Activated CD4-positive, alpha-beta T cell treated with anti-CD3 and anti-CD28 coated beads, Interleukin-2, amount 10 ng/mL, durations not matched to agents 24 days and 14 days (primary cell): ENCODE measurements at regions not wholly inside any gene's neighbourhood (a gene's known extent, or its start where the extent isn't known, plus 50 kb on each side); places are given as distances from the start of the nearest gene placed in this dataset.

ENCODE experiments used
- DNase-seq: peaks from one replicate; pipeline ENCODE4 v3.0.0; 2022
- H3K27ac Mint-ChIP-seq: one replicate; pipeline ENCODE4 v1.8.0; 2022; ENCODE audit warnings: mild to moderate bottlenecking, mixed read lengths
- H3K27me3 Mint-ChIP-seq: one replicate; pipeline ENCODE4 v1.8.0; 2022; ENCODE audit warnings: mixed read lengths
- H3K36me3 Mint-ChIP-seq: one replicate; pipeline ENCODE4 v1.8.0; 2022; ENCODE audit warnings: low read depth, mild to moderate bottlenecking, mixed read lengths
- H3K4me1 Mint-ChIP-seq: one replicate; pipeline ENCODE4 v1.8.0; 2021; ENCODE audit warnings: mixed read lengths
- H3K4me3 Mint-ChIP-seq: one replicate; pipeline ENCODE4 v1.8.0; 2022; ENCODE audit warnings: mild to moderate bottlenecking, moderate library complexity, mixed read lengths
- H3K9me3 Mint-ChIP-seq: one replicate; pipeline ENCODE4 v1.8.0; 2021; ENCODE audit warnings: mixed read lengths
- intact Hi-C: fragments of 100-400 bp; cut with micrococcal nuclease; formaldehyde crosslinking; loops from one replicate; pipeline ENCODE4 v1.15.1; 2023

DNA sequence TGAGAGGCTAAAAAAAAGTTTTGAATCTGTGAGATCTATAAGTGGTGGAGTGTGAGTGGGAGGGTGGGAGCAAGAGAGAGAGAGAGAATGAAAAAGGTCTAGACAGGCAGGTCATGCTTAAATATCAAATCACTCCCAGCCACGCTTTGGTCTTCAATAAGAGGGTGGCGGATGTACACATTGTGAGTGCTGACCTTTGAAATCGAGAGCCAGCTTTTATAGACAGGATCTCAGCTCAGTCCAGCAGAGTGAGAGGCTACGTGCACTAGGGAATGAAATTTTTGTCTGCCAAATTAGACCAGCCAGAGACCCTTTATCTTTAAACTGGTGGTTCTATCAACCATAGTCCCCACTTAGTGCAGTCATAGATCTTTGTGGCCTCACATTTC is 342.3 kb upstream of the PROK2 start:
- Mint-ChIP-seq H3K9me3 (peaks cover 3% of the 10 kb centered on the region), H3K27ac (no peak overlapping the region), H3K4me1 (peaks cover 2% of the 10 kb centered on the region), H3K27me3 (no peaks in the 10 kb centered on the region), H3K36me3 (no peaks in the 10 kb centered on the region), H3K4me3 (no peak overlapping the region)
- intact Hi-C loops, result no loop called here
- DNase-seq, result no peak

DNA sequence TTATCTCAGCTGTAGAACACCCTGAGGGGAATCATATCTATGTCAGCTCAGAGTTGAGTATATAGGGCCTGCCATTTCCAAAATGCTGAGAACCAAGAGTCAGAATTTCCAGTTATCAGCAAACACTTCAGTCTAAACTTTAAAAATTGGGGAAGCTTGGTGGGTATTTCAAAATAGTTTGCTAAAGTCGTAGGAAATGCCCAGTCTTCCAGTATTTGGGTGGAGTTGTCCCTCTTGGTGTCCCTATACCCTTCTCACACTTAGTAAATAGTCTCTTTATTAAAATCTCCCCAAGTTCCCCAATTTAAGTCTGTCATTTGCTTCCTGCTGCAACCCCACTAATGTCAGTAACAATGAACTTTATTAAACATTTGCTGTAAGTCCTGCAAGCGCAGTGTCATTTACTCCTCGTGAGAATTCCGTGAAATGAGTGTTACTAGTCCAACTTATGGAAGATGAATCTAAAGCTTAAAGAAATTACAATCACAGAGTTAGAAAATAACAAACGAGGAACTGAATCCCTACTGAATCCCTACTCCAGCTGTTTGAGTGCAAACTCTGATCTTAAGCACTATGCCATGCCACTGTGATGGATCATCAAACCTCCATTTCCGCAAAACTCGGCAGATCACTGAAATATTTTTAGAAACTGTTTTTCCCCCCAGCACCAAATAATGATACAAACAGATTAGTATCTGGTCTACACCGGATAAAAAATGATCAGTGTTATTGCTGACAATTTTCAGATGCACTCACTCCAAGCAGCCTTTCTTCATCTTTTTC is 341.7 kb upstream of the PROK2 start:
- Mint-ChIP-seq H3K9me3 (peaks cover 3% of the 10 kb centered on the region), H3K27me3 (no peaks in the 10 kb centered on the region), H3K27ac (no peak overlapping the region), H3K4me3 (no peak overlapping the region), H3K36me3 (no peaks in the 10 kb centered on the region), H3K4me1 (peaks cover 2% of the 10 kb centered on the region)
- intact Hi-C loops, result no loop called here
- no peak for DNase-seq

DNA sequence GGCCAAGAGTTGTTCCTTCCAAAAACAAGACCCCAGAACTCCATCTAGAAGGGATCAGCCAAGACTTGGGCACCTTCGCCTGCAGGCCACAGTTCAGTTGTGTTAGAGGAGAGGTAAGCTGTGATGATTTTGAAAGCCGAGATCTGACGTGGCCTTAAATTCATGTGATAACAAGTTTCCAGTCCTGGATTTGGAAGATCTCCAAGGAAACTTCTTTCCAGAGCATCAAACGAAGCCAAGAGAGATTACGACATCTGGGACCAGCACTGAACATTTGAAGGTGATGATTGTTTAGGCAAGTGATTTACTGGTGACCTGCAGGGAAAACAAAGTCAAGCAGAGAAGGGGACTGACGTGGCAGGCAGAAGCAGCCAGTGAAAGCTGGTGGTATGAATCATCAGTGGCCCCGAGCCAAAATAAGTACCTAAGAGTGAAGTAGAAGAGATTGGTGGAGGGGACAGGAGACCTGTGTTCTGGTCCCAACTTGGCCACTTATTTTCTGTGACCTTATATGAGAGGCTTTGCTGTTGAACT is 339.0 kb upstream of the PROK2 start:
- Mint-ChIP-seq H3K36me3 (no peaks in the 10 kb centered on the region), H3K27ac (no peak overlapping the region), H3K27me3 (no peaks in the 10 kb centered on the region), H3K4me3 (no peak overlapping the region), H3K4me1 (peaks cover 2% of the 10 kb centered on the region), H3K9me3 (peaks cover 3% of the 10 kb centered on the region)
- no peak for DNase-seq
- intact Hi-C loops, result no loop called here

DNA sequence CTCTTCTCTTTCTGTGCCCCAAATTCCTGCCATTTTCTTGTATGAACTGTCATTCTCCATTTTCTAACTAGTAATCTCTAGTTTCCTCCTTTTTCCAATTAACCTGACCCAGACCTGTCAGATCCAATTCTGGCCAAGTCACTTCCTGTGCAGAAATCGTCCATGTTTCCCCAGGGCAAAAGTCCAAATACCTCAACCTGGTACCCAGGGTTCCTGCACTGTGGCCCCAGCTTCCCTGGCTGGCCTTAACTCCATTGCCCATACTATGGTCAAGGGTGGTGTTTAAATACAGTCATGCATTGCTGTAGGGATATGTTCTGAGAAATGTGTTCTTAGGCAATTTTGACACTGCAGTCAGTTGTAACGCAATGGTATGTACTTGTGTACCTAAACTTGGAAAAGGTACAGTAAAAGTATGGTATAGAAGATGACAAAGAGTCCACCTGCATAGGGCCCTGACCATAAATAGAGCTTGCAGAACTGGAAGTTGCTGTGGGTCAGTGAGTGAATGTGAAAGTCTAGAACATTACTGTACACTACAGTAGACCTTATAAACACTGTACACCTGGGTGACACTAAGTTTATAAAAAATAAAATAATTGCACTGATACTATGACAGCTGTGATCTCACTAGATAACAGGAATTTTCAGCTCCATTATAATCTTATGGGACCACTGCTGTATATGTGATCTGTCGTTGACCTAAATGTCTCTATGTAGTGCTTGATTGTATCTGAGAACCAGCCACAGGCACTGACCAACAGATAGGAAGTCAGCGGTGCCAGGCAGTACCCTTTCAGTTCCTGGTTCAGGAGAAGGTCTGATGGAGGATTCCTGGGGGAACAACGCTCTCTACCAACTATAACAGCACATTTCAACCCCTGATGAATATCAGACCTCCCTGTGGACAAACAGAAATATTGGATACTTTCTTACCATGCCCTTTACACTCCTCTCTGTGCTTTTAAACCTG is 336.1 kb upstream of the PROK2 start:
- no peak overlapping the region for H3K4me3 Mint-ChIP-seq
- intact Hi-C loops, result no loop called here
- no peak overlapping the region for H3K27ac Mint-ChIP-seq
- no peak for DNase-seq
- no peaks in the 10 kb centered on the region for H3K9me3 Mint-ChIP-seq
- no peaks in the 10 kb centered on the region for H3K36me3 Mint-ChIP-seq
- H3K4me1 Mint-ChIP-seq, result no peaks in the 10 kb centered on the region
- H3K27me3 Mint-ChIP-seq, result no peaks in the 10 kb centered on the region

DNA sequence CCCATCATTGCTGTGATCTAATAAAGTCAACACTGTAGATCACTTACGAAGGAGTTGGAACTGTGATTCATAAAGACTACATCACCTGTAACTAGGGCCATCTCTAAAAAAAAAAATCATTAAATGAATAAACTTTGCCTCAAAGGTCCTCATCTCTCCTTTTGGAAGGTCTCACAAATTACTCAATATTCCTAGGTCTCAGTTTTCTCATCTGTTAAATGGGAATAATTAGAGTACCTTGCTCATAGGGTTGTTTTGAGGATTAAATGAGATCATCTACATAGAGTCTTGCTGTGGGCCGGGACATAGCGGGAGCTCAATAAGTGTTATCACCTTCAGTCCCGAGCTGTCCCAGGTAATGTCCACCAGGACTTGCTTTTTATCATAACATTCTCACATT is 335.1 kb upstream of the PROK2 start:
- DNase-seq, result no peak
- intact Hi-C loops, result no loop called here
- Mint-ChIP-seq H3K27ac (no peak overlapping the region), H3K4me3 (no peak overlapping the region), H3K4me1 (no peaks in the 10 kb centered on the region), H3K27me3 (no peaks in the 10 kb centered on the region), H3K36me3 (no peaks in the 10 kb centered on the region), H3K9me3 (no peaks in the 10 kb centered on the region)

DNA sequence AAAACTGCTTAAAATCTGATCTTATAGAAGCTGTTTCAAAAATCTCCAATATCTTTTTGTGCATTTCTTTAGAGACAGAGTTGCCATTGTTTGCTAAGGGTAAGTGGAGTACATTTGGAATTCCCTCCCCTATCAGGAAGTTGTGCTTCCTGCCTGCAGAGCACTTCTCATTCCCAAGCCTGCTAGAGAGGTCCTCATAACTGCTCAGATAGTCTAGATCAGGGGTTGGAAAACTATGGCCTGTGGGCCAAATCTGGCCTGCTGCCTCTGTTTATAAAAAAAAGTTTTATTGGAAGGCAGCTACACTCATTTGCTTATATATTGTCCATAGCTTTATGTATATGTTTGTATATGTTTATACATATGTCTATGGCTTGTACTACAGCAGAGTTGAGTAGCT is 333.7 kb upstream of the PROK2 start:
- intact Hi-C loops, result no loop called here
- no peak for DNase-seq
- Mint-ChIP-seq H3K27me3 (no peaks in the 10 kb centered on the region), H3K9me3 (no peaks in the 10 kb centered on the region), H3K27ac (no peak overlapping the region), H3K4me1 (no peaks in the 10 kb centered on the region), H3K36me3 (no peaks in the 10 kb centered on the region), H3K4me3 (no peak overlapping the region)

DNA sequence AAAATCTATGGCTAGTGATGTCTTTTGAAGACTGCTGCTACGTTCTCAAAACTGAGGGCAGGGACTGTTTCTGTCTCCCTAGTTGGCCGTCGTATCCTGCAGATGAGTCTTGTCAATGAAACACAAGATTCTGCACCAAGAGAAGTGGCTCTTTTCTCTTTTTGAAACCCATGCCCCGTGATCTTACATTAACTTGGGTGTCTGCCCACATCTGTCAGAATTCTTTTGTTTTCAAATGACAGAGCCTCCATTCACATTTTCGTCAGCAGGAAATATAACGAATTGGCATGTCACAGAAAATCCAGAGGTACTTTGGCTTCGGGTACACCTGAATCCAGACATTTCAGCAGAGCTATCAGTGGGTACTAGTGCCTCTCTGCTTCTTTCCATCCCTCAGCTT is 331.3 kb upstream of the PROK2 start:
- Mint-ChIP-seq H3K27me3 (no peaks in the 10 kb centered on the region), H3K4me3 (no peak overlapping the region), H3K9me3 (no peaks in the 10 kb centered on the region), H3K36me3 (no peaks in the 10 kb centered on the region), H3K27ac (no peak overlapping the region), H3K4me1 (no peaks in the 10 kb centered on the region)
- no peak for DNase-seq
- intact Hi-C loops, result no loop called here

DNA sequence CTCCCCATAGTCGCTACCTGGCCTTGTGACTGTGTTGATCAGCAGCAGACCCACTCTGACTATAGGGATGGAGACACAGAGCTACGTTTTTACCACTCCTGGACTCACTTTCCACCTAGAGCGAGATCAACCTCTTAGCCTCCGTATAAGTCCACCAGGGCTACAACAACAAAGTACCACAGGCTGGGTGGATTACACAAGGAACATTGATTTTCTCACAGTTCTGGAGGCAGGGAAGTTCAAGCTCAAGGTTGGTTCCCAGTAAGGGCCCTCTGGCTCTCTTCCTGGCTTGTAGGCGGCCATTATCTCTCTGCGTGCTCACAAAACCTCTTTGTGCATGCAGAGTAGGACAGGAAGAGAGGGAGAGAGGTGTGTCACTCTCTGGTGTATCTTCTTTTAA is 330.4 kb upstream of the PROK2 start:
- intact Hi-C loops, result no loop called here
- Mint-ChIP-seq H3K27me3 (no peaks in the 10 kb centered on the region), H3K27ac (no peak overlapping the region), H3K9me3 (no peaks in the 10 kb centered on the region), H3K4me3 (no peak overlapping the region), H3K36me3 (no peaks in the 10 kb centered on the region), H3K4me1 (no peaks in the 10 kb centered on the region)
- no peak for DNase-seq

DNA sequence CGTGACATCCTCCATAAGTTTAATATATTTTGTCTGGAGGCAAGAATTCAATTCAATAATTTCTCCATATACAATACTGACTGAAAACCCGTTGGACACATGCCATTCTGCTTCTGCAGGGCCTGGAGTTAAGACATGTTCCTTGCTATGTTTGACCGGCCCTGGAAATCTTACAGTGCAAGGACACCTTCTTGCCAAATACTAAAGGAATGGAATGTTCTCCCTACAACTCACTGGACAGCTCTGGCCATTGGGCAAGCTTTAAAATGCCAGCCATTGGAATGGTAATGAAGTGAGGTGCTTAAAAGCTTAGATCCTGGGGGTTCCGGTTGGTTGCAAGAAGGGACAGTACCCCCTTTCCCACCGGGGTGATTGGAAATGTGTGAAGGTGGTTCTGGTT is 329.8 kb upstream of the PROK2 start:
- H3K9me3 Mint-ChIP-seq, result no peaks in the 10 kb centered on the region
- DNase-seq, result no peak
- H3K27me3 Mint-ChIP-seq, result no peaks in the 10 kb centered on the region
- no peak overlapping the region for H3K4me3 Mint-ChIP-seq
- H3K36me3 Mint-ChIP-seq, result no peaks in the 10 kb centered on the region
- H3K27ac Mint-ChIP-seq, result no peak overlapping the region
- intact Hi-C loops, result no loop called here
- no peaks in the 10 kb centered on the region for H3K4me1 Mint-ChIP-seq

DNA sequence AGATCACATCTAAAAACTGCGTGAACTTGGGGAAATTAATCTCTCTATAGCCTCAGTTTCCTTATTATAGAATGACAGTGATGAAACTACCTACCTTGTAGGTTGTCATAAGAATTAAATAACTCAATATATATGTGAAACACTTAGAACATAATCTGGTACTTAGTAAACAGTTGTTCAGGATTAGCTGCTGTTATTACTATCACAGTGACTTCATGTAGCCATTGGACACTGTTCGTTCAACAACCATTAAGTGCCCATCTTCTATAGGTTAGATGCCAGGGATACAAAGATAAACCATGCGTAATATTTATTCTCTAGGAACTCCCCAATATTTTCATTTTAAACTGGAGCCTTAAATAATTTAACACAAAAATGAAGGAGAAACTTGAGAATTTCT is 329.0 kb upstream of the PROK2 start:
- Mint-ChIP-seq H3K9me3 (no peaks in the 10 kb centered on the region), H3K4me1 (no peaks in the 10 kb centered on the region), H3K4me3 (no peak overlapping the region), H3K27ac (no peak overlapping the region), H3K27me3 (no peaks in the 10 kb centered on the region), H3K36me3 (no peaks in the 10 kb centered on the region)
- DNase-seq, result no peak
- intact Hi-C loops, result no loop called here

DNA sequence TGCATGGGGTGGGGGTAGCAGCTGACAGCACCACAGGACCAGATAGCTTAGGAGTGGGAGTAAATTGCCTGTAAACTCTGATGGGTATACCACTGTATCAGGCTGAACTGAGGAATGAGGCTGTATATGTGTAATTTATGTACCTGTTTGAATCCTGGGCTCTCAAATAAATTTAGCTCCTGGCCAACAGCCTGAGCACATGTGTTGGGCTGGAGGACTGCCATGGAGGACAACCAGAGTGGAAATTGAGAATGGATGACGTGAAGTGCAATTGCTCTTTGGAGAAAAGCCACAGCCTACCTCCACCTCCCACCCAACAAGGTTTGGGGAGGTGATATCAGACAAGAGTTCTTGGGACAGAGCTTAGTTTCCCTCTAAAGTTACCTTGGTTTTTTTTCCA is 328.6 kb upstream of the PROK2 start:
- Mint-ChIP-seq H3K27me3 (no peaks in the 10 kb centered on the region), H3K36me3 (no peaks in the 10 kb centered on the region), H3K9me3 (no peaks in the 10 kb centered on the region), H3K4me3 (no peak overlapping the region), H3K4me1 (no peaks in the 10 kb centered on the region), H3K27ac (no peak overlapping the region)
- intact Hi-C loops, result no loop called here
- no peak for DNase-seq

DNA sequence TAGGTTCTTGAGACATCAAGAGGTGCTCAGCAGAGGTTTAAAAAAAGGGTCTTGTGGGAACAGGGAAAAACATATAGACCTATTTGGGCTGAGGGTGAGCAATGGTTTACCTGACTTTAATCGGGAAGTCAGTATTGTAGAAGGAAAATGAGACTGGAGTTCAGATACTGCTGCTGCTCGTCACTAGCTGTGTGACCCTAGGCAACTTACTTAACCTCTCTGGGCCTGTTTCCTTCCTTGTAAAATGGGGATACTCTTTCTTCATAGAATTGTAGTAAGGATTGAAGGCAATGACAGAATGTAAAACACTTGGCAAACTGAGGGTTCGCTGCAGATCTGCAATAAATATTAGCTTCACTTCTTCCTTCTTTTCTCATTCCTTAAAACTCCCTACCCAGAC is 327.5 kb upstream of the PROK2 start:
- no peak for DNase-seq
- Mint-ChIP-seq H3K36me3 (no peaks in the 10 kb centered on the region), H3K4me3 (no peak overlapping the region), H3K27ac (no peak overlapping the region), H3K9me3 (no peaks in the 10 kb centered on the region), H3K27me3 (no peaks in the 10 kb centered on the region), H3K4me1 (no peaks in the 10 kb centered on the region)
- intact Hi-C loops, result no loop called here

DNA sequence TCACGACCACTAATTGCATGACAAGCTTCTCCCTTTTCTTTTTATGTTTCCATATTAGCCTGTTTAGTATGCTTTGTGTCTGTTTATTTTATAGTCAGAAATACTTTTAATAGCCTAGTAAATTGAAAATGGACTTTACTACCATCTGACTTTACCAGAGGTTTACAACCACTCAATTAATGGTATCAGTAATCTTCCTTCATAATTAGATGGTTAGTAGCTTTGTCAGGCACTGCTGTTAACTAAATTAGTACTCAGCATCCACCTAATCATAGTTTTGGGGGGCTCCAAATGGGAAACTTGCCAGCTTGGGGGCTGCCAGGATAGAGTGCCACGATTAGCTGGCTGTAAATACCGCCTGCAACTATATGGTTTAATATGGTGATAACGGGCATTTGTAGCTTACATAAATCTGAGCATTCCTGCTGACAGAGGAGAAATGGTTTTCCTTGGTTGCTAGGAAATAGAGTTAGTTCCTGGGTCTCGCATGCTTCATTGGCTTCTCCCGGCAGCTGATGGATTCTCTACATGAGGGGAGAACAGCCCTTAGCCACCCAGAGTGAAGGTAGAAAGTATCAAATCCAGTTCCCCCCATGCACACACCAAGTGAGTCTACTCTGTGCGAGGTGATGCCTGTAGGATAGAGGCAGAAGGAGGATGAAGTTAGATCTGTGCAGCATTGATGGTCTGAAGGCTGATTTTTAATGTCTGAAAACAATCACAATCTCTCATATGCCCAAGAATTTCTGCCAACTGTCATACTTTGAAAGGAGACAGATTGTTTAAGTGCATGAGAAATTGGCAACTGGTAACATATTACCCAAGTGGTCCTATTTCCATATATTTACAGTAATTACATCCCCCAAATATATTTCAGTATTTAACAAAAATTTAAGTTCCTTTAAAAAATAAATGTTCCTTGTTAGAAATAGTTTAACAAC is 326.6 kb upstream of the PROK2 start:
- no peaks in the 10 kb centered on the region for H3K36me3 Mint-ChIP-seq
- no peak overlapping the region for H3K27ac Mint-ChIP-seq
- H3K4me1 Mint-ChIP-seq, result no peaks in the 10 kb centered on the region
- intact Hi-C loops, result no loop called here
- DNase-seq, result no peak
- H3K27me3 Mint-ChIP-seq, result no peaks in the 10 kb centered on the region
- no peak overlapping the region for H3K4me3 Mint-ChIP-seq
- no peaks in the 10 kb centered on the region for H3K9me3 Mint-ChIP-seq
